HCT116 (cell line): ENCODE measurements at regions not wholly inside any gene's neighbourhood (a gene's known extent, or its start where the extent isn't known, plus 50 kb on each side); places are given as distances from the start of the nearest gene placed in this dataset.

Experiments
- ATAC-seq: fragments of 200-7000 bp; cut with Tn5 transposase; 2 replicates; pipeline ENCODE4 v1.9.1; 2020; ENCODE audit warnings: mild to moderate bottlenecking, moderate library complexity
- BruUV-seq: library from RNA; stranded (reverse); fragments of 400-500 nt; replicated peaks from 2 replicates; lab custom pipeline; 2021; lab: Mats Ljungman, UMichigan
- CTCF ChIA-PET: fragments of 300-600 bp; sonication (Branson Sonifier 250); formaldehyde crosslinking; loops from one replicate; lab custom pipeline; 2021; ENCODE audit warnings: antibody characterized with exemption; lab: Charles Lee
- POLR2A ChIA-PET: fragments of 300-600, 350-600 bp; sonication (Branson Sonifier 250); formaldehyde crosslinking; loops from one replicate; lab custom pipeline; 2021; ENCODE audit warnings: antibody characterized with exemption; lab: Charles Lee
- RAD21 ChIA-PET, 2 experiments: fragments of 300-600 bp; sonication (Branson Sonifier 250); formaldehyde crosslinking; loops; one replicate each; lab custom pipeline; 2023; ENCODE audit warnings: low total read pairs in 2 of 2; ENCODE audit not compliant: uncharacterized antibody in 2 of 2, unreplicated experiment in 2 of 2, low non-redundant PET in 1 of 2; lab: Charles Lee
- DNase-seq: peaks from one replicate; pipeline ENCODE4 v3.0.0-alpha.2; 2010; ENCODE audit warnings: low read depth, low spot score
- H2AFZ ChIP-seq: fragments of 200-600 bp; shearing (Covaris generic), sonication (generic); 2 replicates; pipeline ENCODE4 v1.6.1; 2017; ENCODE audit warnings: low read depth, mixed run types, mixed read lengths, antibody characterized with exemption, low read length; ENCODE audit not compliant: poor library complexity, severe bottlenecking
- H3K27ac ChIP-seq: 2 replicates; pipeline ENCODE4 v1.5.1; 2012; ENCODE audit warnings: low read depth, low read length
- H3K27me3 ChIP-seq: fragments of 200-600 bp; sonication (generic); 2 replicates; pipeline ENCODE4 v1.6.1; 2016; ENCODE audit warnings: mixed run types, low read length, mixed read lengths; ENCODE audit not compliant: insufficient read depth
- H3K36me3 ChIP-seq, 2 experiments: fragments of 200-500 bp in 1 of 2; fragments of 200-600 bp in 1 of 2; sonication (Bioruptor generic) in 1 of 2; sonication (generic) in 1 of 2; 2 replicates each; pipeline versions ENCODE4 v1.5.1 to v1.6.1; 2014 to 2016; ENCODE audit warnings: low read length in 2 of 2, inconsistent platforms in 1 of 2, mixed read lengths in 1 of 2, mixed run types in 1 of 2; ENCODE audit not compliant: insufficient read depth in 2 of 2, control insufficient read depth in 1 of 2
- H3K4me1 ChIP-seq, 2 experiments: fragments of 200-600 bp in 1 of 2; sonication (generic) in 1 of 2; 2 replicates each; pipeline versions ENCODE4 v1.5.1 to v1.6.1; 2012 to 2017; ENCODE audit warnings: low read length in 2 of 2, inconsistent platforms in 1 of 2, mild to moderate bottlenecking in 1 of 2, mixed read lengths in 1 of 2, mixed run types in 1 of 2, moderate library complexity in 1 of 2; ENCODE audit not compliant: insufficient read depth in 2 of 2, control insufficient read depth in 1 of 2
- H3K4me2 ChIP-seq: fragments of 200-600 bp; sonication (generic); 2 replicates; pipeline ENCODE4 v1.6.1; 2017; ENCODE audit warnings: mixed run types, low read length, mixed read lengths
- H3K4me3 ChIP-seq, 2 experiments: fragments of 200-600 bp in 1 of 2; sonication (generic) in 1 of 2; replicated peaks in 1 of 2; 2 replicates each; pipeline ENCODE4 v1.5.1; 2011 to 2016; ENCODE audit warnings: low read length in 2 of 2, control low read depth in 1 of 2, low read depth in 1 of 2, mild to moderate bottlenecking in 1 of 2, mixed read lengths in 1 of 2, mixed run types in 1 of 2
- H3K79me2 ChIP-seq: fragments of 200-600 bp; sonication (generic); 2 replicates; pipeline ENCODE4 v1.6.1; 2017; ENCODE audit warnings: mild to moderate bottlenecking, mixed run types, low read length, moderate library complexity, mixed read lengths; ENCODE audit not compliant: insufficient read depth
- H3K9ac ChIP-seq: fragments of 200-600 bp; sonication (generic); 2 replicates; pipeline ENCODE4 v1.6.1; 2016; ENCODE audit warnings: low read length, mixed read lengths
- H3K9me2 ChIP-seq: fragments of 200-600 bp; sonication (generic), shearing (Covaris generic); 2 replicates; pipeline ENCODE4 v1.6.1; 2017; ENCODE audit warnings: mixed run types, mild to moderate bottlenecking, moderate library complexity; ENCODE audit not compliant: insufficient read depth
- H3K9me3 ChIP-seq, 2 experiments: fragments of 200-500 bp in 1 of 2; fragments of 200-600 bp in 1 of 2; sonication (Bioruptor generic) in 1 of 2; sonication (generic) in 1 of 2; 2 replicates each; pipeline ENCODE4 v1.6.1; 2014 to 2017; ENCODE audit warnings: low read length in 2 of 2, mixed read lengths in 2 of 2, inconsistent platforms in 1 of 2, low read depth in 1 of 2, mild to moderate bottlenecking in 1 of 2, mixed run types in 1 of 2, moderate library complexity in 1 of 2; ENCODE audit not compliant: control insufficient read depth in 1 of 2, insufficient read depth in 1 of 2
- H4K20me1 ChIP-seq: fragments of 200-600 bp; sonication (generic), shearing (Covaris generic); 2 replicates; pipeline ENCODE4 v1.6.1; 2017; ENCODE audit warnings: mixed run types, mild to moderate bottlenecking, moderate library complexity; ENCODE audit not compliant: insufficient read depth
- CBX3 ChIP-seq: IDR thresholded peaks from 2 replicates; pipeline ENCODE4 v1.6.1; 2012; ENCODE audit warnings: low read depth
- EZH2phosphoT487 ChIP-seq: fragments of 200-600 bp; IDR thresholded peaks from 2 replicates; pipeline ENCODE4 v1.6.1; 2018; ENCODE audit warnings: antibody characterized with exemption, borderline replicate concordance
- FOSL1 ChIP-seq: IDR thresholded peaks from 2 replicates; pipeline ENCODE4 v1.6.1; 2012; ENCODE audit warnings: low read depth
- JUND ChIP-seq: IDR thresholded peaks from 2 replicates; pipeline ENCODE4 v1.6.1; 2012
- POLR2A ChIP-seq: IDR thresholded peaks from 2 replicates; pipeline ENCODE4 v1.7.0; 2011; ENCODE audit warnings: borderline replicate concordance; ENCODE audit not compliant: insufficient read depth, insufficient read length; ENCODE audit errors: extremely low read depth
- POLR2AphosphoS5 ChIP-seq: IDR thresholded peaks from 2 replicates; pipeline ENCODE4 v1.6.1; 2011; ENCODE audit warnings: mild to moderate bottlenecking, low read depth, low read length, moderate library complexity
- RAD21 ChIP-seq: IDR thresholded peaks from 2 replicates; pipeline ENCODE4 v1.6.1; 2012; ENCODE audit warnings: low read depth, mild to moderate bottlenecking
- SIN3A ChIP-seq: IDR thresholded peaks from 2 replicates; pipeline ENCODE4 v1.6.1; 2012; ENCODE audit warnings: low read depth
- SRF ChIP-seq: IDR thresholded peaks from 2 replicates; pipeline ENCODE4 v1.6.1; 2012; ENCODE audit warnings: low read depth
- ZFX ChIP-seq: fragments of 450-650 bp; IDR thresholded peaks from 2 replicates; pipeline ENCODE4 v1.6.1; 2017
- ZNF274 ChIP-seq: fragments of 200-500 bp; sonication (Bioruptor generic); IDR thresholded peaks from 2 replicates; pipeline ENCODE4 v1.6.1; 2014; ENCODE audit warnings: mild to moderate bottlenecking, low read depth, low read length, inconsistent platforms
- intact Hi-C: fragments of 100-400 bp; cut with micrococcal nuclease; formaldehyde crosslinking; loops from 2 replicates; pipeline ENCODE4 v1.10.0; 2022
- TF ChIP-seq, protein P1 (sequence below), 3 experiments: fragments of 200-600 bp in 1 of 3; sonication (generic) in 1 of 3; IDR thresholded peaks in 2 of 3; conservative IDR thresholded peaks in 1 of 3; 2 replicates each; pipeline ENCODE4 v1.5.1; 2012 to 2017; ENCODE audit warnings: low read depth in 2 of 3, low read length in 2 of 3, antibody characterized with exemption in 1 of 3, borderline replicate concordance in 1 of 3, control low read depth in 1 of 3, mild to moderate bottlenecking in 1 of 3, mixed read lengths in 1 of 3, mixed run types in 1 of 3, moderate library complexity in 1 of 3; ENCODE audit not compliant: insufficient read depth in 1 of 3
- TF ChIP-seq, protein P2 (sequence below): IDR thresholded peaks from 2 replicates; pipeline ENCODE4 v1.6.1; 2012; ENCODE audit warnings: low read depth

DNA sequence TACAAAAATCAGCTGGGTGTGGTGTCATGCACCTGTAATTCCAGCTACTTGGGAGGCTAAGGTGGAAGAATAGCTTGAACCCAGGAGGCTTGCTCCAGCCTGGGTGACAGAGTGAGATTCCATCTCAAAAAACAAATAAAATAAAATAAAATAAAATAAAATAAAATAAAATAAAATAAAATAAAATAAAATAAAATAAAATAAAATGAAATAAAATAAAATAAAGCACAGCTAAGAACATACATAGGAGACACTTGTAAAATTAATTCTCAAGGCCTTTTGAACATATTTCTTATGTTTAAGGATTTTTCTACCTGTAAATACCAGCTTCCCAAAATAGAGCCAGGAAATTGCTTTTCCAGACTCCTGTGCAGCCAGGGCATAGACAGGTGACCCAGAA is 703.0 kb downstream of the ZPLD1 start:
- Histone ChIP-seq H3K36me3 (no peaks in the 10 kb centered on the region), H3K9me3 (no peaks in the 10 kb centered on the region), H3K79me2 (no peaks in the 10 kb centered on the region), H3K27ac (no peak overlapping the region), H2AFZ (no peak overlapping the region), H3K27me3 (no peaks in the 10 kb centered on the region), H3K4me2 (no peak overlapping the region), H3K9me2 (no peaks in the 10 kb centered on the region), H3K4me1 (no peaks in the 10 kb centered on the region), H4K20me1 (no peaks in the 10 kb centered on the region), H3K4me3 (no peak overlapping the region), H3K9ac (no peak overlapping the region)
- BruUV-seq, result no TSS peak
- ATAC-seq, result no peak
- POLR2A ChIA-PET, result no interaction called here
- TF ChIP-seq ZNF274, result no peak
- TF ChIP-seq POLR2A, result no peak
- TF ChIP-seq CBX3, result no peak
- no peak for TF ChIP-seq JUND
- TF ChIP-seq FOSL1, result no peak
- no peak for TF ChIP-seq EZH2phosphoT487
- TF ChIP-seq POLR2AphosphoS5, result no peak
- TF ChIP-seq ZFX, result no peak
- no peak for TF ChIP-seq SIN3A
- TF ChIP-seq, protein P1, sequence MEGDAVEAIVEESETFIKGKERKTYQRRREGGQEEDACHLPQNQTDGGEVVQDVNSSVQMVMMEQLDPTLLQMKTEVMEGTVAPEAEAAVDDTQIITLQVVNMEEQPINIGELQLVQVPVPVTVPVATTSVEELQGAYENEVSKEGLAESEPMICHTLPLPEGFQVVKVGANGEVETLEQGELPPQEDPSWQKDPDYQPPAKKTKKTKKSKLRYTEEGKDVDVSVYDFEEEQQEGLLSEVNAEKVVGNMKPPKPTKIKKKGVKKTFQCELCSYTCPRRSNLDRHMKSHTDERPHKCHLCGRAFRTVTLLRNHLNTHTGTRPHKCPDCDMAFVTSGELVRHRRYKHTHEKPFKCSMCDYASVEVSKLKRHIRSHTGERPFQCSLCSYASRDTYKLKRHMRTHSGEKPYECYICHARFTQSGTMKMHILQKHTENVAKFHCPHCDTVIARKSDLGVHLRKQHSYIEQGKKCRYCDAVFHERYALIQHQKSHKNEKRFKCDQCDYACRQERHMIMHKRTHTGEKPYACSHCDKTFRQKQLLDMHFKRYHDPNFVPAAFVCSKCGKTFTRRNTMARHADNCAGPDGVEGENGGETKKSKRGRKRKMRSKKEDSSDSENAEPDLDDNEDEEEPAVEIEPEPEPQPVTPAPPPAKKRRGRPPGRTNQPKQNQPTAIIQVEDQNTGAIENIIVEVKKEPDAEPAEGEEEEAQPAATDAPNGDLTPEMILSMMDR (IDR thresholded peaks at IDR 0.05 in 2 of 3, conservative IDR thresholded peaks at IDR 0.05 in 1 of 3; ENCODE audit: borderline replicate concordance in 1 of 3, insufficient read depth in 1 of 3, low read depth in 2 of 3, low read length in 2 of 3), result no peak
- no peak for TF ChIP-seq RAD21
- TF ChIP-seq, protein P2, sequence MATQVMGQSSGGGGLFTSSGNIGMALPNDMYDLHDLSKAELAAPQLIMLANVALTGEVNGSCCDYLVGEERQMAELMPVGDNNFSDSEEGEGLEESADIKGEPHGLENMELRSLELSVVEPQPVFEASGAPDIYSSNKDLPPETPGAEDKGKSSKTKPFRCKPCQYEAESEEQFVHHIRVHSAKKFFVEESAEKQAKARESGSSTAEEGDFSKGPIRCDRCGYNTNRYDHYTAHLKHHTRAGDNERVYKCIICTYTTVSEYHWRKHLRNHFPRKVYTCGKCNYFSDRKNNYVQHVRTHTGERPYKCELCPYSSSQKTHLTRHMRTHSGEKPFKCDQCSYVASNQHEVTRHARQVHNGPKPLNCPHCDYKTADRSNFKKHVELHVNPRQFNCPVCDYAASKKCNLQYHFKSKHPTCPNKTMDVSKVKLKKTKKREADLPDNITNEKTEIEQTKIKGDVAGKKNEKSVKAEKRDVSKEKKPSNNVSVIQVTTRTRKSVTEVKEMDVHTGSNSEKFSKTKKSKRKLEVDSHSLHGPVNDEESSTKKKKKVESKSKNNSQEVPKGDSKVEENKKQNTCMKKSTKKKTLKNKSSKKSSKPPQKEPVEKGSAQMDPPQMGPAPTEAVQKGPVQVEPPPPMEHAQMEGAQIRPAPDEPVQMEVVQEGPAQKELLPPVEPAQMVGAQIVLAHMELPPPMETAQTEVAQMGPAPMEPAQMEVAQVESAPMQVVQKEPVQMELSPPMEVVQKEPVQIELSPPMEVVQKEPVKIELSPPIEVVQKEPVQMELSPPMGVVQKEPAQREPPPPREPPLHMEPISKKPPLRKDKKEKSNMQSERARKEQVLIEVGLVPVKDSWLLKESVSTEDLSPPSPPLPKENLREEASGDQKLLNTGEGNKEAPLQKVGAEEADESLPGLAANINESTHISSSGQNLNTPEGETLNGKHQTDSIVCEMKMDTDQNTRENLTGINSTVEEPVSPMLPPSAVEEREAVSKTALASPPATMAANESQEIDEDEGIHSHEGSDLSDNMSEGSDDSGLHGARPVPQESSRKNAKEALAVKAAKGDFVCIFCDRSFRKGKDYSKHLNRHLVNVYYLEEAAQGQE, result no peak
- no peak for TF ChIP-seq SRF
- RAD21 ChIA-PET, result no interaction called here
- DNase-seq, result no peak
- CTCF ChIA-PET, result no interaction called here
- intact Hi-C loops, result no loop called here
